ENCODE measurements at regions not wholly inside any gene's neighbourhood (a gene's known extent, or its start where the extent isn't known, plus 50 kb on each side); places are given as distances from the start of the nearest gene placed in this dataset.

DNA sequence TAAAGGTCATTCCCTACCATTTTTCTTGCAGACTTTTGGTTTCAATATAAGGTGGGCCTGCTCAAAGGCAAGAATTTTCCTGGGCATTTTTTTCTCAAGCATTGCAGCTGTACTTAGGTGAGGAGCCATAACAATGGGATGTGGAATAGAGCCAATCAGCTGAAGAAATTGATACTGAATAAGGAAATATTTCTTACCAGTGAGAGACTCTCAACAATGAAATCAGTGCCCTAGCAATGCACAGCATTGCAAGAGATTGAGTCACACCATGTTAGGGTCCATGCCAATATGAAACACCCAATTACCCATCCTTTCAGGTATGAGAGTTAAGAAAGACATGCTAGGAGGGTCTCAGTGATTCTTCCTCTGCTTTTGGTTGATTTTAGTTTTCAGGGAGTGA, 237.6 kb downstream of the SOX9 start:
- Mint-ChIP-seq H3K27me3 (peaks cover 2% of the 10 kb centered on the region), H3K36me3 (ENCODE audit: insufficient read depth) (no peaks in the 10 kb centered on the region), H3K9me3 (peaks cover 10% of the 10 kb centered on the region), H3K27ac (ENCODE audit: low read depth) (no peak overlapping the region), H3K4me1 (no peaks in the 10 kb centered on the region), H3K4me3 (no peak overlapping the region)
- no peak for ATAC-seq (replicated peaks; ENCODE audit: extremely low read depth, poor library complexity, severe bottlenecking)
- DNase-seq (ENCODE audit: low spot score in 2 of 2), result no peak

DNA sequence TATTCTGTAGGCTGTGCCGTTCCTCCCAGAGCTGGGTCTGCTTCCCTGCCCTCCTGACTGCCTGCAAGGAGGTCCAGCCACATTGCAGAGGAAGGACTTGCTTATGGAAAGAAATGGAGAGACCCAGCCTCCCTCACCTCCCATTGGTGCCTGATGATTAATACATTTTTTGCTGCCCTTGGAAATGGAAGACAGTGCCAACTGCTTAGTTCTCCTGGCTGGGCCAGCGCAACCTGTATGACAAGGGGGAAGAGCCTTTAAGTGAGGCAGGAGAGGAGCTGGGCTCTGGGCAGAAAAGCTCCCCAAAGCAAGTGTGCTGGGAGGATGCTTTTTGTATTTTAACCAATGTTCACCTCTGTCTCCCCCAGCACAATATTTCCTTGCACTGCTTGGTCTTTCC, 238.5 kb downstream of the SOX9 start:
- ATAC-seq (replicated peaks; ENCODE audit: extremely low read depth, poor library complexity, severe bottlenecking), result no peak

DNA sequence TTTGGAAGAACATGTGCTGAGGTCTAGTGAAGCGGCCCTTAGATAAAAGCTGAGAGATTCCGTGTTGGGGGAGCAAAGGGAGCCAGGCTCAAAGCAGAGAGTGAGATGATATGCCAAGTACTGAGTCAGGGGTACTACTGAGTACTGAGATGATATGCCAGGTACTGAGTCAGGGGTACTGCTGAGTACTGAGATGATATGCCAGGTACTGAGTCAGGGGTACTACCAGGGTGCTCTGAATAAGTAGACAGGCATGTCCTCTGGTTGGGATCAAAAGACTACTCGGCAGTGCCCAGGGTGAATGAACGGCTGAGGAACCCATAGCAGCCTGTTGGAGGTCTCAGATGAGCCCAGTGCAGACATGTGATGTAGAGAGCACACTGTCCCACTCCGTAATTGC, 239.0 kb downstream of the SOX9 start:
- DNase-seq (ENCODE audit: low spot score in 2 of 2) (no peak), ATAC-seq (replicated peaks; ENCODE audit: extremely low read depth, poor library complexity, severe bottlenecking) (no peak)
- H3K9me3 Mint-ChIP-seq, result peaks cover 5% of the 10 kb centered on the region
- no peaks in the 10 kb centered on the region for H3K36me3 Mint-ChIP-seq (ENCODE audit: insufficient read depth)
- H3K4me1 Mint-ChIP-seq, result no peaks in the 10 kb centered on the region
- H3K27me3 Mint-ChIP-seq, result no peaks in the 10 kb centered on the region
- no peak overlapping the region for H3K27ac Mint-ChIP-seq (ENCODE audit: low read depth)
- no peak overlapping the region for H3K4me3 Mint-ChIP-seq

More for the DNA sequence above, 238.5 kb downstream of the SOX9 start:
- no peak for DNase-seq (ENCODE audit: low spot score in 2 of 2)
- Mint-ChIP-seq H3K27ac (ENCODE audit: low read depth) (no peak overlapping the region), H3K27me3 (no peaks in the 10 kb centered on the region), H3K4me3 (no peak overlapping the region), H3K4me1 (no peaks in the 10 kb centered on the region), H3K36me3 (ENCODE audit: insufficient read depth) (no peaks in the 10 kb centered on the region), H3K9me3 (peaks cover 5% of the 10 kb centered on the region)

DNA sequence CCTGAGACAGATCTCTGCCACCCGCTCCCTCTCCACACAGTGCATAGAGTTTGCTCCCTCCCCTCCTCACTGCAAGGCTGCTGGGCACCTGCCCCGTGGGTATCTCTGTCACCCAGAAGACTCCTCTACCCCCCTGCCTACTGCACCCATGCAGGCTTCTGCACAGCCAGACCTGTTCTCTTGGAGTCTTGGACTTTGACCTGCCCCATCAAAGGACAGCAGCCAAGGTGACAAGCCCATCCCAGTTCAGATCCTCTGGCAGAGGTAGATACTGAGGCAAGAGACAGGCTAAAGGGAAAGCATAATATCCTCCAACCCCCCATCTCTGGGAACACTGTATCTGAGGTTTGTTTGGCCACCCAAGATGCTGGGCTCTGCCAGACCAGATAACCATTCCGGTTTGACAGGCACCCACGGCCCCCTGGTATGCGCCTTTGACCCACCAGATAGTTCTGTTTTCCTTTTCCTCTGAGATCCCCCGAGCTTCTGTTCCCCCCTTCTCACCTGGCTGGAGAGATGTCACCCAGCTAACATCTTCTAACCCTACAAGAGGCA, 239.6 kb downstream of the SOX9 start:
- DNase-seq (ENCODE audit: low spot score in 2 of 2), result no peak
- H3K4me1 Mint-ChIP-seq, result no peaks in the 10 kb centered on the region
- peaks cover 5% of the 10 kb centered on the region for H3K9me3 Mint-ChIP-seq
- H3K27me3 Mint-ChIP-seq, result no peaks in the 10 kb centered on the region
- H3K4me3 Mint-ChIP-seq, result no peak overlapping the region
- ATAC-seq (replicated peaks; ENCODE audit: extremely low read depth, poor library complexity, severe bottlenecking), result no peak
- H3K36me3 Mint-ChIP-seq (ENCODE audit: insufficient read depth), result no peaks in the 10 kb centered on the region
- no peak overlapping the region for H3K27ac Mint-ChIP-seq (ENCODE audit: low read depth)

DNA sequence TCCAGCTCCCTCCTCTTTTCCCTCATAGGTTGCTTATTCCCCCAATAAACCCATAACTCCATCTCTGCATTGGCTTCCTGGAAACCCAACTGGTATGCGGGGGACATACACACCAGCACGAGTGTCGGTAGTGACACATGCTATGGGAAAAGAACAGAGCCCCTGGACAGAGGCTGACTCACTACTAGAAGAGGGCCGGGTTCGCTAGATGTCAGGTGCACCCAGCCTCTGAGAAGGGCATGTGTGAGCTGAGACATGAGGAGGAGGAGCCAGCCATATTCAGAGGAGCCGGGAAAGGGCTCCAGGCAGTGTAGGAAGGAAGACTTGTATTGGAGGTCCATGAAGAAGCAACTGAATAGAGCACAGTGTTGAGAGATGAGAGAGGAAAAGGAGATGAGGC, 241.1 kb downstream of the SOX9 start:
- no peak overlapping the region for H3K27ac Mint-ChIP-seq (ENCODE audit: low read depth)
- no peak overlapping the region for H3K4me3 Mint-ChIP-seq
- no peaks in the 10 kb centered on the region for H3K27me3 Mint-ChIP-seq
- DNase-seq (ENCODE audit: low spot score in 2 of 2), result no peak
- no peak for ATAC-seq (replicated peaks; ENCODE audit: extremely low read depth, poor library complexity, severe bottlenecking)
- no peaks in the 10 kb centered on the region for H3K9me3 Mint-ChIP-seq
- H3K36me3 Mint-ChIP-seq (ENCODE audit: insufficient read depth), result no peaks in the 10 kb centered on the region
- H3K4me1 Mint-ChIP-seq, result no peaks in the 10 kb centered on the region

DNA sequence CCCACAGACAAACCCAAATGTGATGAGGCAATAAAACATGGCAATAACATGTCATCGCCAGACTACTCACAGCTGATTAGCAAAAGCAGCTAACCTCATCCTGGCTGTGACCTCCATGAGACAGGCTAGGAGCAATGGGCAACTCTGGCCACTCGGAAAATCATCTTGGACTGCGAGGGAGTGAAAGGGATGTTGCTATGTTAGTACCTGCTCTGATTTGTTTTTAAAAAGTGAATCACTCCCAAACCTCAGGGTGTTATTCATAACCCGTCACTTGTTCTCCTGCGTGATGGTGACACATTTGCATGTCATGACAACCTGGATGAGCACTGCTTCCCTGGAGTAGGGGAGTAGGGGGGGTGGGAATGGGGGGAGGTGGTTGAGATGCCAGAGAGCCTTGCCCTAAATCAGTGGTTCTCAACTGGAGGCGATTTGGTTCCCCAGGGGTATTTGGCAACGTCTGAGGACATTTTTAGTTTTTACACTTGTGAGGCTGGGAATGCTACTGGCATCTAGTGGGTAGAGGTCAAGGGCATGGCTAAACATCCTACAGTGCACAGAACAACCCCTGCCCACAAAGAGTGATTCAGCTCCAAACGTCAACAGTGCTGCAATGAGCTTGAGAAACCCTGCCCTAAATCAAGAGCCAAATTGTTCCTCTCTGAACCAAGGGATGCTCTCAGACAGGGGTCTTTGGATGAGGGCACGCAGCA, 241.7 kb downstream of the SOX9 start:
- H3K9me3 Mint-ChIP-seq, result no peaks in the 10 kb centered on the region
- no peak overlapping the region for H3K27ac Mint-ChIP-seq (ENCODE audit: low read depth)
- no peaks in the 10 kb centered on the region for H3K36me3 Mint-ChIP-seq (ENCODE audit: insufficient read depth)
- DNase-seq (ENCODE audit: low spot score in 2 of 2) (no peak), ATAC-seq (replicated peaks; ENCODE audit: extremely low read depth, poor library complexity, severe bottlenecking) (no peak)
- H3K4me1 Mint-ChIP-seq, result no peaks in the 10 kb centered on the region
- no peaks in the 10 kb centered on the region for H3K27me3 Mint-ChIP-seq
- H3K4me3 Mint-ChIP-seq, result no peak overlapping the region

DNA sequence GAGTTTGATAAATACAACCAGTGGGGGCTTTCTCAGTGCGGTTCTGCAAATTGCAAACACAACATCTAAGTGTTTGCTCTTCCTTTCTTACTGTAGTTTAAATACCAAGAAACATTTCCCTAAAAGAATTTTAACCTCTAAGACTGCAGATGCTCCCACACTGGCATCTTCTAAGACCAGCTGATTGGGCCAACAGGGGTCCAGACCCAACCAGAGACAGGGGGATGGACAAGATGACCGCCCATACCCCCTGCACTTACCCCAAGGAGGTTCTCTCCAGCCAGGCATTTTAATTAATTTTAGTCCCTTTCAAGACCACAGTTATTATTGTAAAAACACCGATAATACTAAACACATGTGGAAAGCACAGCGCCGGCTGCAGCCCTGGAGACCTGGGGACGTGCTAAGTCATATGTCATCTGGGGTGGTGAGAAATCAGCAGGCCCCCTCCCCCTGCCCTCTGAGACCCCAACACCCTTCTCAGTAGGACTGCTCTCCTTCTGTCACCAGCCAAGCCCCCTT, 242.3 kb downstream of the SOX9 start:
- no peaks in the 10 kb centered on the region for H3K4me1 Mint-ChIP-seq
- H3K9me3 Mint-ChIP-seq, result no peaks in the 10 kb centered on the region
- no peak overlapping the region for H3K27ac Mint-ChIP-seq (ENCODE audit: low read depth)
- ATAC-seq (replicated peaks; ENCODE audit: extremely low read depth, poor library complexity, severe bottlenecking) (no peak), DNase-seq (ENCODE audit: low spot score in 2 of 2) (no peak)
- H3K4me3 Mint-ChIP-seq, result no peak overlapping the region
- no peaks in the 10 kb centered on the region for H3K27me3 Mint-ChIP-seq
- H3K36me3 Mint-ChIP-seq (ENCODE audit: insufficient read depth), result no peaks in the 10 kb centered on the region

DNA sequence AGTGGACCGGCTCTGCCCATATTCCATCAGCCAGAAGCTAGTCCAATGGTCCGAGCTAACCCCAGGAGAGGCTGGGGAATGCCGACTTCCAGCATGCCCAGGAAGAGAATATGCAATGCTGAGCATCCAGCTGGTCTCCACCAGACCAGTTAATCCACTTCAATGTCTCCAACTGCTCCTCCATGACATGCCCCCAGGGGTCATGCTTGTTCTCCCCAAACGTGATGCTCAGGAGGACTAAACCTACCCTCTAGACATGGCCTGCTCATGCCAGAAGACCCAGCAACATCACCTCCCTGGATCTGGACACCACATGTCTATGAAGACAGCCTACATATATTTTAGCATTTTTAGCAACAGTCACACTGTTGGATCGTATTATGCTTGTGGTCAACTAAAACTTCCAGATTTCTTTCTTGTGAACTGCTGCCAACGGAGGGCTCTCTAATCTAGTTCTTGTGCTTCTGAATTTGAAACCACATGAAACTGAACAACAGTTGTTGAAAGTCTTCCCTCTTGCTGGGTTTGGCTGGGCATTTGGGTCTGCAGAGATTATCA, 245.1 kb downstream of the SOX9 start:
- Mint-ChIP-seq H3K4me3 (no peak overlapping the region), H3K27me3 (no peaks in the 10 kb centered on the region), H3K36me3 (ENCODE audit: insufficient read depth) (no peaks in the 10 kb centered on the region), H3K27ac (ENCODE audit: low read depth) (no peak overlapping the region), H3K4me1 (no peaks in the 10 kb centered on the region), H3K9me3 (no peaks in the 10 kb centered on the region)
- DNase-seq (ENCODE audit: low spot score in 2 of 2) (no peak), ATAC-seq (replicated peaks; ENCODE audit: extremely low read depth, poor library complexity, severe bottlenecking) (no peak)

DNA sequence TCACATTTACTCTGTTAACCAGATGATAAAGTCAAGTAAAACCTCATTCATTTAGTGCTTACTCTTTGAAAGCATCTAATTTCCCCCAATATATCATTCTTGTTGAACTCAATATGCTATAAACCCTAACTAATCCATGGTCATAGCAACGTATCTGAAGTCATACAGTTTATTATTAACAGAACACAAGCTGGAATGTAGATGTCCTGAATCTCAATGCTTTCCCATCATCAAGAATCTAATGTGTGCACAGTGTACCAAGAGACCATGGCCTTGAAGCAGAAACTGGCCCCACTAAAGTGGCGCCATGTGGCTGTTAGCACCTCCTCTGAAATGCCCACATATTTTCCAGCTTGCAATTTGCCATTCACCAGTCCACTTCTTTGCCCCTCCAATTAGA, 245.8 kb downstream of the SOX9 start:
- Mint-ChIP-seq H3K4me1 (no peaks in the 10 kb centered on the region), H3K27ac (ENCODE audit: low read depth) (no peak overlapping the region), H3K27me3 (no peaks in the 10 kb centered on the region), H3K9me3 (no peaks in the 10 kb centered on the region), H3K4me3 (no peak overlapping the region), H3K36me3 (ENCODE audit: insufficient read depth) (no peaks in the 10 kb centered on the region)
- DNase-seq (ENCODE audit: low spot score in 2 of 2), result no peak
- ATAC-seq (replicated peaks; ENCODE audit: extremely low read depth, poor library complexity, severe bottlenecking), result no peak

DNA sequence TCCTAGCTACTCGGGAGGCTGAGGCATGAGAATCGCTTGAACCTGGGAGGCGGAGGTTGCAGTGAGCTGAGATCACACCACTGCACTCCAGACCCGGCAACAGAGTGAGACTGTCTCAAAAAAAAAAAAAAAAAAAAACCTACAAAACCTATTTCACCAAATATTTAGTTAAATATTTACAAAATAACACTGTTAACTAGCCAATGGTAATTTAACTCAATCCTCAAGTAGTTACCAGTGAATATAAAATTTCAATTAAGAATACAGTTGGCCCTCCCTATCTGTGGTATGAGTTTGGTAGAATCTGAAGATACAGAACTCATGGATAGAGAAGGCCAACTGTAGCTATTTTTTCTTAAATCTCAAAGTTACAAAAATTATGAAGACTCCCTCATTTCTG, 247.4 kb downstream of the SOX9 start:
- ATAC-seq (replicated peaks; ENCODE audit: extremely low read depth, poor library complexity, severe bottlenecking) (no peak), DNase-seq (ENCODE audit: low spot score in 2 of 2) (no peak)
- Mint-ChIP-seq H3K9me3 (no peaks in the 10 kb centered on the region), H3K27ac (ENCODE audit: low read depth) (no peak overlapping the region), H3K4me1 (no peaks in the 10 kb centered on the region), H3K4me3 (no peak overlapping the region), H3K27me3 (no peaks in the 10 kb centered on the region), H3K36me3 (ENCODE audit: insufficient read depth) (no peaks in the 10 kb centered on the region)

DNA sequence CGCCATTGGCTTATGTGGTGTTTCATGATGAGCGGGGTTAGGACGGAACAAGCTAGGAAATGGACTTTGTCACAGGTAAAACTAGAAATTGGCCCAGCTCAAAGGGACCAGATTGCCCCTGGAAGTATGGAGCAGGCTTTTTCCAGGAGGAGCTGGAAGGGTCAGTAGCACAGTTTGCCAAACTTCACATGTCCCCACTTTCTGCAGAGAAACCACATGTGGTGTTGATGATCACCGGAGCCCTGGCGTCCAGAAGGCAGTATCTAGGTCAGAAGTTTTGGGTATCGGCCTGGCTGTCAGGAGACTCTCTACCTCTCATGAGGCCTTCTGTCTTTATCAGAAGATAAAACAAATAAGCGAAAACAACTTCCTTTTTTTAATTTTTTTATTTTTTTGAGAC, 248.5 kb downstream of the SOX9 start:
- H3K36me3 Mint-ChIP-seq (ENCODE audit: insufficient read depth), result no peaks in the 10 kb centered on the region
- no peak overlapping the region for H3K27ac Mint-ChIP-seq (ENCODE audit: low read depth)
- H3K27me3 Mint-ChIP-seq, result no peaks in the 10 kb centered on the region
- DNase-seq (ENCODE audit: low spot score in 2 of 2) (no peak), ATAC-seq (replicated peaks; ENCODE audit: extremely low read depth, poor library complexity, severe bottlenecking) (no peak)
- no peaks in the 10 kb centered on the region for H3K4me1 Mint-ChIP-seq
- H3K4me3 Mint-ChIP-seq, result no peak overlapping the region
- no peaks in the 10 kb centered on the region for H3K9me3 Mint-ChIP-seq

DNA sequence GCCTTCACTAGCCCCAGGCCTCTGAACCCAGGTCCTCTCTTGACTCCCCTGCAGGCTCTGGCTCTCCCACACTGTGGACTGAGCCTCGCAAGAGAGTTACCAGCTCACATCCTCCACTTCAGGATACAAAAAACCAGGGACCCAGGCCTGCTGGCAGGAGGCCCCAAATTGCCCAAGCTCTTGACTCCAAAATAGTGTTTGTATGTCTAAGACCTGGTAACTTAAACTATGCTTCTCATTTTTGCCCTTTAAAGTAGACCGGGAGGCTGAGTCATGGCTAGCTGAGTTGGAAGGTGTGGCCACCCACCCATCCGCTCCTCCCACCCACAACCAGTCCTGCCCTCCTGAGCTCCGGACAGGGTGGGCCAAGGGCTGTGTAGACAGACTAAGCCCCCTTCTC, 250.0 kb downstream of the SOX9 start:
- H3K27me3 Mint-ChIP-seq, result no peaks in the 10 kb centered on the region
- no peak for DNase-seq (ENCODE audit: low spot score in 2 of 2)
- ATAC-seq (replicated peaks; ENCODE audit: extremely low read depth, poor library complexity, severe bottlenecking), result no peak
- H3K4me3 Mint-ChIP-seq, result no peak overlapping the region
- H3K4me1 Mint-ChIP-seq, result no peaks in the 10 kb centered on the region
- H3K36me3 Mint-ChIP-seq (ENCODE audit: insufficient read depth), result no peaks in the 10 kb centered on the region
- H3K27ac Mint-ChIP-seq (ENCODE audit: low read depth), result no peak overlapping the region
- no peaks in the 10 kb centered on the region for H3K9me3 Mint-ChIP-seq

DNA sequence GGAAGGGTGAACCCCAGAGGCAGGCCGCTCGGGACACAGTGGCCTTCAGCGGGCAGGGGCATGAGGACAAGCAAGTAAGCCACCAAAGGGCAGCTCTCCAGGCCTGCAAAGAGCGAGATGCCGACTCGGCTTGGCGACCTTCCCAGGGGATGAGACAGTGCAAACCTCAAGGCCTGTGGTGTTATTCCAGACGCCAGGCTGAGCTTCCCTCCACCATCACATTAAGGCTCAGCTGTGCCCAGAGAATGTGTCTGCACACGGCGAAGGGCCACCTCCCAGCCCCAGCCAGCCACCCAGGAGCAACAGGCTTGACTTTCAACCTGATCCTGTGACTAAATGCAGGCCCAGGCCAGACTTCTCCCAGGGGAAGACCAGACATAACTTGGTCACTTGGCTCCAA, 251.4 kb downstream of the SOX9 start:
- no peaks in the 10 kb centered on the region for H3K36me3 Mint-ChIP-seq (ENCODE audit: insufficient read depth)
- ATAC-seq (replicated peaks; ENCODE audit: extremely low read depth, poor library complexity, severe bottlenecking) (no peak), DNase-seq (ENCODE audit: low spot score in 2 of 2) (no peak)
- H3K4me1 Mint-ChIP-seq, result no peaks in the 10 kb centered on the region
- H3K27ac Mint-ChIP-seq (ENCODE audit: low read depth), result no peak overlapping the region
- no peaks in the 10 kb centered on the region for H3K27me3 Mint-ChIP-seq
- no peaks in the 10 kb centered on the region for H3K9me3 Mint-ChIP-seq
- H3K4me3 Mint-ChIP-seq, result no peak overlapping the region

Data from central memory CD8-positive, alpha-beta T cell (primary cell).